Subcutaneous abdominal adipose tissue (tissue), 5 donors: ENCODE measurements at regions not wholly inside any gene's neighbourhood (a gene's known extent, or its start where the extent isn't known, plus 50 kb on each side); places are given as distances from the start of the nearest gene placed in this dataset.

Experiments used
- H3K27ac ChIP-seq: one replicate; pipeline ENCODE4 v1.7.0; 2013; ENCODE audit warnings: low read depth, mild to moderate bottlenecking, inconsistent platforms, low read length, moderate library complexity
- H3K27me3 ChIP-seq, 5 donors: one replicate each; pipeline ENCODE4 v1.7.0; 2013; ENCODE audit warnings: low read length in 5 of 5, inconsistent platforms in 1 of 5; ENCODE audit not compliant: control insufficient read depth in 5 of 5, insufficient read depth in 4 of 5
- H3K36me3 ChIP-seq, 5 donors: one replicate each; pipeline ENCODE4 v1.7.0; 2013; ENCODE audit warnings: low read length in 5 of 5; ENCODE audit not compliant: control insufficient read depth in 5 of 5, insufficient read depth in 5 of 5
- H3K4me1 ChIP-seq, 5 donors: one replicate each; pipeline ENCODE4 v1.7.0; 2013; ENCODE audit warnings: low read length in 5 of 5, mild to moderate bottlenecking in 3 of 5, moderate library complexity in 1 of 5; ENCODE audit not compliant: control insufficient read depth in 5 of 5, insufficient read depth in 5 of 5
- H3K4me3 ChIP-seq, 5 donors: one replicate each; pipeline ENCODE4 v1.7.0; 2013; ENCODE audit warnings: low read length in 5 of 5, low read depth in 1 of 5
- H3K9ac ChIP-seq, 5 donors: one replicate each; pipeline ENCODE4 v1.7.0; 2013; ENCODE audit warnings: low read length in 5 of 5, mild to moderate bottlenecking in 4 of 5, moderate library complexity in 3 of 5
- H3K9me3 ChIP-seq, 5 donors: one replicate each; pipeline ENCODE4 v1.7.0; 2013; ENCODE audit warnings: low read length in 5 of 5; ENCODE audit not compliant: control insufficient read depth in 5 of 5
- donor health status: healthy.
- donor health status: healthy.
- donor health status: healthy.
- donor health status: healthy.
- donor health status: healthy.

DNA sequence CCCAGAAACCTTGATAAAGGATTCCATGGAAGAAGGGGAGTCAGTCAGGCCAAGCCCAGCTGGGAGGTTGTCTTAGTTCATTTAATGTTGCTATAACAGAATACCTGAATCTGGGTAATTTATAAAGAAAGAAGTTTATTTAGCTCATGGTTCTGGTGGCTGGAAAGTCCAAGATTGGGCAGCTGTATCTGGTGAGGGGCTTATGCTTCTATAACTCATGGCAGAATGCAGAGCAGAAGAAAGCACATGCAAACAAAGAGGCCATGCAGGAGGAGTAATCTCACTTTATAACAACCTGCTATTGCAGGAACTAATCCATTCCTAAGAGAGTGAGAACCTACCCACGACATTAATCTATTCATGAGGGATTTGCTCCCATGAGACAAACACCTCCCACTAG, 54.2 kb upstream of the ANKRD1 start:
- H3K9me3 ChIP-seq, result no peaks in the 10 kb centered on the region
- H3K27me3 ChIP-seq, result no peaks in the 10 kb centered on the region
- H3K4me1 ChIP-seq, result no peaks in the 10 kb centered on the region
- H3K4me3 ChIP-seq, result no peak overlapping the region
- no peak overlapping the region for H3K27ac ChIP-seq
- H3K36me3 ChIP-seq, result no peaks in the 10 kb centered on the region
- H3K9ac ChIP-seq, result no peak overlapping the region

DNA sequence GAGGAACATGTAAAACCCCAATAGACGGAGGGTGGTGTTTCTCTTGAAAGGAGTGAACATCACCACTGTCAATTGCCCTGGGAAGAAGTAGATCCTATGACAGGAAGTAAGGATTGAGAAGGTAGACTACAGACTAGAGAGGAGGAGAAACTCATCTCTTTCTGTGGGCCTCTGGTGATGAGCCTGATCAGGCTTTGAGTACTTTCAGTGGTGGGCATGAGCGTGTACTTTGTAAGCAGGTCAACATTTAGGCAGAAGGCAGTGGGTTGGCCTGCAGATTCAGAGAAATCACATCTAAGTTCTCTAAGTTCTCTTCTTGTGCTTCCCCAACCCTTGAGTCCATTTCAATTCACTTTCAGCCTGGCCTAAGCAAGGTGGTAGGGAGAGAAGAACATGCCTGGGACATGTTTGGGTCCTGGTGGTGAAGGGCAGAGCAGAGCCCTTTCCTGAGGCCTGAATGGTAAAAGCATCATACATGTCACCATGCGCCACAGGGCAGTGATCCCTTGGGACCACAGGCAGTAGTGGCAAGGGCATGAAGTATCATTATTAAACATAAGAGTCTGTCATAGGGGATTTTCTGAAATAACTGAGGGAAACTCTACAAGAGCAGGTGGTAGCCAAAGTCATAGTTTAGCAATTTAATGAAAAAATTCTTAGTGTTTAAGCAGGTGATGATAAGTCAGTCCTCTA, 56.4 kb upstream of the ANKRD1 start:
- Histone ChIP-seq H3K9me3 (no peaks in the 10 kb centered on the region), H3K27me3 (peaks cover 0 to 3% (median 0%) of the 10 kb centered on the region in 5 donors), H3K27ac (no peak overlapping the region), H3K4me1 (no peaks in the 10 kb centered on the region), H3K9ac (no peak overlapping the region), H3K36me3 (no peaks in the 10 kb centered on the region), H3K4me3 (no peak overlapping the region)

DNA sequence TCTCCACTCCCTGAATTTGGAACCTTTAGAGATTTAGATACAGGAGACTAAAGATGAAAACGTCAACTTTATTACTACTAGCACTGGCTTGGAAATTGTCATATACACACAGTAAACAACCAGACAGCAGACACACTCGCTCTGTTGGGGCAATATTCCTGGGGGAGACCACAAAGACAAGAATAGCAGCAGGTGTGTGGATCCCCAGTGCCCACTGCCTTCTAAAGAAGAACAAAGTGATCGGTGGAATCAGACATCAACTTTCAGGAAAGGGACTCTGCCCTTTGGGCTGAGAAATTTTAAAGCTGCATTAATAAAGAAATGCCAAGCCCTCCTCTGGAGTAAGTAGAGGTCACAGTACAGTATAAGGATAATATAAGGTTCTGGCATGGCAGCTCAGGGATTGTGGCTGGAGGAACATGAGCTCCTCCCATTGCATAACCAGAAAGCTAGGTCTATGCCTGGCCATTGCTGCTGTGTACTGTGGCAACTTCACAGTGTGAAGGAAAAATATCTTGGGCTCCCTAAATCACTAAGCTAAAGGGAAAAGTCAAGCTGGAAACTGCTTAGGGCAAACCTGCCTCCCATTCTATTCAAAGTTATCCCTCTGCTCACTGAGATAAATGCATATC, 57.1 kb upstream of the ANKRD1 start:
- no peak overlapping the region for H3K4me3 ChIP-seq
- no peak overlapping the region for H3K27ac ChIP-seq
- H3K36me3 ChIP-seq, result no peaks in the 10 kb centered on the region
- H3K4me1 ChIP-seq, result no peaks in the 10 kb centered on the region
- H3K27me3 ChIP-seq, result peaks cover 0 to 3% (median 0%) of the 10 kb centered on the region in 5 donors
- no peak overlapping the region for H3K9ac ChIP-seq
- H3K9me3 ChIP-seq, result no peaks in the 10 kb centered on the region

DNA sequence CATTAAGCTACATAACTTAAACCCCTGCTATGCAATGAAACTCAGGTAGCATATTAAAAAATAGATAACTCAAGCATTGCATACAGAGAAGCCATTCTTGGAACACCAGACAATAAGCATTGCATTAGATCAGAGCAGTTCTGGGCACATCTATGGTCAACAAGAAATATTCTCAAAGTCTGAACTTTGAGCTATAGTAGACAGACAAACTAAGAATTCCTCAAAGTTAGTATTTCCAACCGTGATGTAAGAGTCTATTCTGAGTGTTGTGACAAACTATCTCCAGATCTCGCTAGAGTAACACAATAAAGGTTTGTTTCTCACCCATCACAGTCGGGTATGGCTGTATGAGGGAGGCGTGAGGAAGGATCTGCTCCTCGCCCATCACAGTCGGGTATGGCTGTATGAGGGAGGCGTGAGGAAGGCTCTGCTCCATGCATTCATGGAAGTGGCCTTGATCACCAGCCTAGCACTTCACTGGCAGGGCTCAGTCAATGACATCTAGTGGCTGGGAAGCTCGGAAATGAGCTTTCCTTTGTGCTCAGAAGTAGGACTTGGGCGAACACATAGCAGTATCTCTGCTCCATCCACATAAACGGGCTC, 61.6 kb upstream of the ANKRD1 start:
- Histone ChIP-seq H3K27me3 (peaks cover 0 to 3% (median 0%) of the 10 kb centered on the region in 5 donors), H3K4me1 (no peaks in the 10 kb centered on the region), H3K27ac (no peak overlapping the region), H3K4me3 (no peak overlapping the region), H3K9ac (no peak overlapping the region), H3K36me3 (no peaks in the 10 kb centered on the region), H3K9me3 (no peaks in the 10 kb centered on the region)

DNA sequence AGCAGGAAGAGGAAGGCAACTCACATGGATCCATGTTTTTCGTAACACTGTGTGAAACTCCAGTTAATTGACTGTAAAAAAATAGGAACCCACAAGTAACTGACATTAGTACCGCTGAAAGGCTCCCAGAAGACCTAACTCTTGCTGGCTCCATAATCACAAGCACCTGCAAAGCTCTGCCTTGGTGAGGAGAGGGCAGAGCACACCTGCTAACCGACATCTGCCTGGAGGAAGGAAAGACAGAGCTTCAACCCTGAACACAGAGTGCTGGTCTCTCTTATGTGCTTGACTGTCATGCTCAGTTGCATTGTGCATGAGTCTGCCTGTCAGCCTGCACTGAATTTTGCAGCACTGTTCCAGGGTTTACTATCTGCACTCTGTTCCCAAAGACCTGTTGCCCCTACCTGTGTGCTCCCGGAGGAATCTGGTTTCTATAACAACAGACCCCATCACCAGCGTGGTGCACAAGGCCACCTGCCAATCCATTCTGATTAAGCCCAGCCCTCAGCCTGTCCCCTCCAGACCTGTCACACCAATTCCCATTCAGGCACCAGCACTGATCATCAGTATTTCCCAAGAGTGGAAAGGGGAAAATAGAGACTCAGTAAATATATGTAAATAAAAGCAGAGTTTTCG, 63.1 kb upstream of the ANKRD1 start:
- H3K4me1 ChIP-seq, result no peaks in the 10 kb centered on the region
- H3K36me3 ChIP-seq, result no peaks in the 10 kb centered on the region
- H3K27me3 ChIP-seq, result peaks cover 0 to 3% (median 0%) of the 10 kb centered on the region in 5 donors
- H3K27ac ChIP-seq, result no peak overlapping the region
- no peak overlapping the region for H3K4me3 ChIP-seq
- no peak overlapping the region for H3K9ac ChIP-seq
- H3K9me3 ChIP-seq, result no peaks in the 10 kb centered on the region

DNA sequence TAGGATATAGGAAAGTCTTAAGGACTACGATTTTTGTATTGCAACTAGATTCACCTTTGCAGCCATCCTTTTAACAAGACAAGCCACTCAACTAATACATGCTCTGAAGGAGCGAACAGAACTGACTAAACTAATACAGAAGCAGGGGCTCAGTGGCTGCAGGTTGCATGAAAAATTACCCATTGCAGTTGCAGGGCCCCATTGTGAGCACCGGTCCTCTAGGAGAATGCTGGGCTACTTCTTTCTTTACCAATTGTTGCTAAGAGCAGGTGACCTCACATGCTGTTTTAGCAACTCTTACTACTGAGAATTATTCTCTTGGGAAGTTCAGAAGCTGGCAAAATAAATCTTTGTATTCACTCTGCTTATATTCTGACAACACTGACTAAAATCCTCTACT, 64.0 kb upstream of the ANKRD1 start:
- Histone ChIP-seq H3K27me3 (peaks cover 0 to 3% (median 0%) of the 10 kb centered on the region in 5 donors), H3K4me1 (no peaks in the 10 kb centered on the region), H3K9ac (no peak overlapping the region), H3K4me3 (no peak overlapping the region), H3K36me3 (no peaks in the 10 kb centered on the region), H3K27ac (no peak overlapping the region), H3K9me3 (no peaks in the 10 kb centered on the region)

DNA sequence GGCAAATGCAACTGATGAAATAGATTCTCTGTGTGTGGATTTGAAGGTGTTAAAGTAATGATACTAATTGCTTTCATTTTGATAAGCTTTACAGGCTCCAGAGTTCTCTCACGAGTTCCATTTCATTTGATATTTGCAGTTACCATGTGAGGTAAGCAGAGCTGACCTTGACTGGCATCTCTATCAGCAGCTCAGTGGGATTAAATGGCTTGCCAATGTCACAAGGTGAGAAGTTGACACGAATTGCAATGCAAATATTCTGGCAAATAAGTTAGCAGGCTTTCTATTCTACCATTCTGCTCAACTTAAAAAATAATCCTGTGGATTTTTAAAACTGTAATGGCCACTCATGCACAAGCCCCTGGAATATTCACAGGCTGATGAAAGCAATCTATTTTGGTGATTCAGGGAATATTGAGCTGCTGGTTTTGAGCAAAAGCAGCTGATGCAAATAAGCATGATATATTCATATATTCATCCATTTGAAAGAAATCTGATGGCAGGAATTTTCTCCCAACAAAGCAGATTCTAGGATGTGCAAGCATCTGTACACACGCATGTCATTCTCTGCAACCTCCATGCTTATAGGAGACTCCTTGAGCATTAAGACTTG, 64.5 kb upstream of the ANKRD1 start:
- peaks cover 0 to 3% (median 0%) of the 10 kb centered on the region in 5 donors for H3K27me3 ChIP-seq
- H3K36me3 ChIP-seq, result no peaks in the 10 kb centered on the region

DNA sequence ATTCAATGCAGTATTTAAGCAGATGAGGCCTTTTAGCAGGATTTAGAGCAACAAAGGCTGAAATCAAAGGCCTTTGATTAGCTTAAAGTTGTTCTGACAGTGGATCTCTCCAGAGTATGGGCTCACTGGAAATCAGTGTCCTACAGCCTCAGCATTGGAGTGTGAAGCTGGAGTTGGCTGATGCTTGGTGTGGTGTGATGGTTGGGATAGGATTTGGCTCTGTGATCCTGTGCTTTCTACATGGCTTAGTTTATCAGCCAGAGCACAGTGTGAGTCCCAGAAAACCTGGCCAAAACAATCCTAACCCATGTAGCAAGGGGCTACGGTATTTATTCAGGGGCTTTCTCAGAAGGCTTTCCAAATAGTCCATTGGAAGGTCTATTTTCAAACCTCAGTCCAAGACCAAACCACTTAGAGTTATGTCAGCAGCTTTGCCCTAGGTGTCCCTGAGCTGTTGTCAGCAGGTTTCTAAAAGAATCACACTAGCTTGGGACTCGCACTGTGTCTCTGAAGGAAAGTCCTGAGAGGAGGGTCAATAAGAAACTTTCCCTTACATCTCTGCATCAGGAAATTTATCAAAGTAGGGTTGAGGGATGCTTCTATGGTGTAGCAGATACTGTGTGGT, 65.4 kb upstream of the ANKRD1 start:
- H3K27ac ChIP-seq, result no peak overlapping the region
- no peaks in the 10 kb centered on the region for H3K36me3 ChIP-seq

More for the DNA sequence above, 64.5 kb upstream of the ANKRD1 start:
- H3K27ac ChIP-seq, result no peak overlapping the region
- no peaks in the 10 kb centered on the region for H3K4me1 ChIP-seq
- H3K9ac ChIP-seq, result no peak overlapping the region
- H3K4me3 ChIP-seq, result no peak overlapping the region
- no peaks in the 10 kb centered on the region for H3K9me3 ChIP-seq

DNA sequence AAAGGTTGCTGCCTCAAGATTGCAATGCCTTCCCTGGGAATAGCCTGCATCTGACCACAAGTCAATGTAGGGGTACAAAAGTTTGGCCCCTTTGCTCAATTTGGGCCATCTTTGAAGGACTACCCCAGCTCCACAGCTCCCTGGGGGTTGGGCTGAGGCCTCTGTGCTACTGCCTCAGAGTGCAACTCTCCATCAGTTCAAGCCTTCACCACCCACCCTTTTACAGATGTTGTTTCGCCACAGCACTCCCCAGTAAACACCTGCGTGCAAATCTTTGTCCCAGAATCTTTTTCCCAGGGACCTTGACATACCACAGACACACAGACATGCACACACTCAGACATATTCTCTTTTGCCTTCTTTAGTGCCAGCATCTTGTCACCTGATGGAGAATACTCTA, 66.0 kb upstream of the ANKRD1 start:
- H3K27ac ChIP-seq, result no peak overlapping the region
- no peaks in the 10 kb centered on the region for H3K4me1 ChIP-seq
- H3K4me3 ChIP-seq, result no peak overlapping the region
- no peaks in the 10 kb centered on the region for H3K36me3 ChIP-seq
- H3K9ac ChIP-seq, result no peak overlapping the region
- no peaks in the 10 kb centered on the region for H3K9me3 ChIP-seq
- no peaks in the 10 kb centered on the region for H3K27me3 ChIP-seq

More for the DNA sequence above, 65.4 kb upstream of the ANKRD1 start:
- no peak overlapping the region for H3K4me3 ChIP-seq
- no peaks in the 10 kb centered on the region for H3K27me3 ChIP-seq
- H3K9ac ChIP-seq, result no peak overlapping the region
- H3K9me3 ChIP-seq, result no peaks in the 10 kb centered on the region
- no peaks in the 10 kb centered on the region for H3K4me1 ChIP-seq
